ENCODE measurements at regions not wholly inside any gene's neighbourhood (a gene's known extent, or its start where the extent isn't known, plus 50 kb on each side); places are given as distances from the start of the nearest gene placed in this dataset.

DNA sequence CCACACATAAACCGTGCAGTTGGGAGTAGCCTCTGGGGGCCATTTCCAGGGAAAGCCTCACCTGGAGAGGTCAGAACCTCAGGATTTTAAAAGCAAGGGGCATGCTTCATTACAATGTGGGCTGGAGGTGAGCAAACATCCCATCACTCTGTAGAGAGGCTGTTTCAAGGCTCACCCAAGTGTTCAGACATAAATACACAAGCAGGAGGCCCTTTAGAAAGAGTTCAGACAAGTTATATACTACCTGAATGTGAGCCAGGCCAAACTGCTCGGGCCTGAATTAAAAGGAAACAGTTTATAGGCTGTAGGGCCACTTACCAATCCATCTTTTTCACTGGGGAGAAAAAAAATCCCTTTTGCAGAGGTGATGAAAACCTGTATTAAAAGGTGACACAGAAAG lies 540.0 kb upstream of the ZEB2 start:
- H3K4me3 ChIP-seq (ENCODE audit: low read depth, low read length), result no peak overlapping the region
- DNase-seq (ENCODE audit: low read depth), result no peak
- TF ChIP-seq, protein P1, sequence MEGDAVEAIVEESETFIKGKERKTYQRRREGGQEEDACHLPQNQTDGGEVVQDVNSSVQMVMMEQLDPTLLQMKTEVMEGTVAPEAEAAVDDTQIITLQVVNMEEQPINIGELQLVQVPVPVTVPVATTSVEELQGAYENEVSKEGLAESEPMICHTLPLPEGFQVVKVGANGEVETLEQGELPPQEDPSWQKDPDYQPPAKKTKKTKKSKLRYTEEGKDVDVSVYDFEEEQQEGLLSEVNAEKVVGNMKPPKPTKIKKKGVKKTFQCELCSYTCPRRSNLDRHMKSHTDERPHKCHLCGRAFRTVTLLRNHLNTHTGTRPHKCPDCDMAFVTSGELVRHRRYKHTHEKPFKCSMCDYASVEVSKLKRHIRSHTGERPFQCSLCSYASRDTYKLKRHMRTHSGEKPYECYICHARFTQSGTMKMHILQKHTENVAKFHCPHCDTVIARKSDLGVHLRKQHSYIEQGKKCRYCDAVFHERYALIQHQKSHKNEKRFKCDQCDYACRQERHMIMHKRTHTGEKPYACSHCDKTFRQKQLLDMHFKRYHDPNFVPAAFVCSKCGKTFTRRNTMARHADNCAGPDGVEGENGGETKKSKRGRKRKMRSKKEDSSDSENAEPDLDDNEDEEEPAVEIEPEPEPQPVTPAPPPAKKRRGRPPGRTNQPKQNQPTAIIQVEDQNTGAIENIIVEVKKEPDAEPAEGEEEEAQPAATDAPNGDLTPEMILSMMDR (IDR thresholded peaks at IDR 0.05; ENCODE audit: low read depth, low read length, missing control alignments), result no peak

DNA sequence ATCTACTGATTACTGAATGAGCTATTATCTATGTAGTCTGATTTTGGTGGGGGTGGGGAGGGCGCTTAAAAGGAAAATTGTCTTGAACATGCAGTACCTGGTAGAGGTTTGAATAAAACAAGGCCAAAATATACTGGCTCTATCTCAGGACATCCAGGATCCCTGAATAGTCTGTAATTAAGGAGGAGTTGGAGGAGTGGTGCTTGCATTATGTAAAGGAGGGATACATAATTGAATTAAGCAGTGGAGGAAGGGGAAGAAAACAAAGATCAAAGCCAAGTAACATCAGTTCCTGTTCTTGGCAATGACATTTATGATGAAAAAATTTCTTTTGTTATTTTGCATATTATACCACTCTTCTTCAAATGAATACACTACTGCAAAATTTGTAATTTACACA lies 539.4 kb upstream of the ZEB2 start:
- no peak overlapping the region for H3K4me3 ChIP-seq (ENCODE audit: low read depth, low read length)
- DNase-seq (ENCODE audit: low read depth), result no peak
- TF ChIP-seq, protein P1 (IDR thresholded peaks at IDR 0.05; ENCODE audit: low read depth, low read length, missing control alignments), result no peak

DNA sequence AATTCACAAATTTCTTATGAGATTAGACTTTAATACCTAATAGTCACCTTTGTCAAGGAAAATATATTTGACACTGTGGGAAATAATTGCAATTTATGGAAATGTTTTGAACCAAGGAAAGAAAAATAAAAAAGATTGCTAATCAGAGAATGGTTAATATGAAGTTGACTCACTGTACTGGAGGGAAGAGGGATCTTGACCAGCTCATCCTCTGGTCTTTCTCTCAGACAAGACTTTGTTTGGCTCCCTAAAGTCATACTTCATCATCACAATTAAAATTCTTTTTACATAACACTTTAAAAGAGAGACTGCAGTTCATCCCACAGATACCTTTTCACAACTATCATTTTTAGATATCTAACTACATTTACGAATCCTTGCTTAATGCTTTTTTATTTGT lies 538.5 kb upstream of the ZEB2 start:
- TF ChIP-seq, protein P1 (IDR thresholded peaks at IDR 0.05; ENCODE audit: low read depth, low read length, missing control alignments), result no peak
- no peak overlapping the region for H3K4me3 ChIP-seq (ENCODE audit: low read depth, low read length)
- no peak for DNase-seq (ENCODE audit: low read depth)

DNA sequence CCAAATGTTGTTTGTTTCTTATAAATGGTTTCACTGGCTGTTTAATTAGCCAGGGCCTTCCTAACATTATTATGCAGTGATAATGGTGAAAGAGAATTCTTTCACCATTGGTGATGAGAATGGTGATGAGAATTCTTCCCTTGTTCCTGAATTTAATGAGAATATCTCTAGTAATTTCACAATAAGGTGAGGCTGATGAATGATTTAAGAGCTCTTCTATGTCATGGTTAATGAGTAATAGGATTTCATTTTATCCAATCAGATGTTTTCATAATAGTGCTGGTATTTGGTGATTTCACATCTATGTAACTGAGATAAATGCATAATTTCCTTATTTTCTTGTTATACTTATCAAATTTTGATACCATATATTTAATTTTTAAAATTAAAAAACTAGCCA lies 535.7 kb upstream of the ZEB2 start:
- H3K4me3 ChIP-seq (ENCODE audit: low read depth, low read length), result no peak overlapping the region
- DNase-seq (ENCODE audit: low read depth), result no peak
- TF ChIP-seq, protein P1 (IDR thresholded peaks at IDR 0.05; ENCODE audit: low read depth, low read length, missing control alignments), result no peak

DNA sequence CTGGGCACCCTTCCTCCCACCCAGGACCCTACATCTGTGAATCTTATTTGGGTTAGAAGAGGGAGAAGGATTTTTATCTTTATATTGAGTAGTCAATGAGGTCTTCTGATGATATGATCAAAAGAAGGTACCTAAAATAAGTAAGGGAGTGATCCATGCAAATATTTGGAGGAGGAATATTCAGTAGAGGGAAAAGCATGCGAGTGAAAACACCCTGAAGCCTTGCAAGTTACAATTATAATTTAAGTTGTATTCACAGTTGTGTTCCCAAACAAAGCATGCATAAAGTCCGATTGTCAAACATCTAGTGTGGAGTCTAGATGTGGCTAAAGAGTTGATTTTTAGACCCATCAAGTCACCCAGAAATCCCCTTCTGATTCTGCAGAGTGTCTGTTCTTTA lies 530.2 kb upstream of the ZEB2 start:
- no peak overlapping the region for H3K4me3 ChIP-seq (ENCODE audit: low read depth, low read length)
- no peak for DNase-seq (ENCODE audit: low read depth)

DNA sequence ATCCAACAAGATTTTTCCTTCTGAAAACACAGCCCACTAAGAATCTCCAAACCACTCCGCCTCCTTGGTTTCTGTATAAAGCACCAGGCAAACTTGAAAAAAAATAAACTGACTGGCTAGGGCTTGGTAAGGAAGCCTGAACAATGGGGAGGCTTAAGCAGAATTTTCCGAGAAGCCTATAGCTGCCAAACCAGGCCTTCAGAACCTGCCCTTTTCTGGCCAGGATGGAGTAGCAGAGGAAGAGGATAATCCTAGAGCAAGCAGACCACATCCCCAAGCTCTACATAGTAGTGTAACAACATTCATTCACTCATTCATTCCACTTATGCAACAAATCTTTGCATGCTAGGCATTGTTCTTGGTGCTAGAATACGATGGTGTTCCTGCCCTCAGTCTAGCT lies 529.6 kb upstream of the ZEB2 start:
- no peak overlapping the region for H3K4me3 ChIP-seq (ENCODE audit: low read depth, low read length)
- DNase-seq (ENCODE audit: low read depth), result no peak
- TF ChIP-seq, protein P1 (IDR thresholded peaks at IDR 0.05; ENCODE audit: low read depth, low read length, missing control alignments), result no peak

More for the DNA sequence above, 530.2 kb upstream of the ZEB2 start:
- TF ChIP-seq, protein P1 (IDR thresholded peaks at IDR 0.05; ENCODE audit: low read depth, low read length, missing control alignments), result no peak

DNA sequence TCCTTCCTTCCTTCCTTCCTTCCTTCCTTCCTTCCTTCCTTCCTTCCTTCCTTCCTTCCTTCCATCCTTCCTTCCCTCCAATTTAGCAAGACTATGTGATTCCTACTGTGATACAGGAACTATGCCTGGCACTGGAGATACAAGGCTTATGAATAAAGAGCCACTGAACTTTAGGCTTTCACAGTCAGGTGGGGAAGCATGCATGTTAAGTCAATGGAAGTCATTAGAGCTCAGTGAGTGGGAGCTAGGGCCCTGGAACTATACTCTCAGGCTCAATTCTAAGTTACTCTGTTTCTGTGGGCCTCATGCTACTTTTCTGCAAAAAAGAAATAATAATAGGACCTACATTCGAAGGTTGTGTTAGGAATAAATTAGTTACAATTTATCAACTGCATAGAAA lies 527.6 kb upstream of the ZEB2 start:
- TF ChIP-seq, protein P1 (IDR thresholded peaks at IDR 0.05; ENCODE audit: low read depth, low read length, missing control alignments), result no peak
- no peak for DNase-seq (ENCODE audit: low read depth)
- H3K4me3 ChIP-seq (ENCODE audit: low read depth, low read length), result no peak overlapping the region

All from GM12864 (cell line).